ENCODE measurements at regions not wholly inside any gene's neighbourhood (a gene's known extent, or its start where the extent isn't known, plus 50 kb on each side); places are given as distances from the start of the nearest gene placed in this dataset.

GRCh38 chr18:72378016-72378415 lies 166.1 kb downstream of the CBLN2 start:
- no peak for TF ChIP-seq CTCF (IDR thresholded peaks at IDR 0.05 in 2 of 3, conservative IDR thresholded peaks at IDR 0.05 in 1 of 3; ENCODE audit: borderline replicate concordance in 1 of 3, insufficient read depth in 1 of 3, low read depth in 2 of 3, low read length in 2 of 3)
- no peak for TF ChIP-seq SIN3A (IDR thresholded peaks at IDR 0.05; ENCODE audit: low read depth)
- no peak for TF ChIP-seq REST (IDR thresholded peaks at IDR 0.05; ENCODE audit: low read depth)
- TF ChIP-seq ELF1 (IDR thresholded peaks at IDR 0.05; ENCODE audit: borderline replicate concordance, low read depth) = no peak

Measured in HCT116 (cell line).